ENCODE measurements at regions not wholly inside any gene's neighbourhood (a gene's known extent, or its start where the extent isn't known, plus 50 kb on each side); places are given as distances from the start of the nearest gene placed in this dataset.

DNA sequence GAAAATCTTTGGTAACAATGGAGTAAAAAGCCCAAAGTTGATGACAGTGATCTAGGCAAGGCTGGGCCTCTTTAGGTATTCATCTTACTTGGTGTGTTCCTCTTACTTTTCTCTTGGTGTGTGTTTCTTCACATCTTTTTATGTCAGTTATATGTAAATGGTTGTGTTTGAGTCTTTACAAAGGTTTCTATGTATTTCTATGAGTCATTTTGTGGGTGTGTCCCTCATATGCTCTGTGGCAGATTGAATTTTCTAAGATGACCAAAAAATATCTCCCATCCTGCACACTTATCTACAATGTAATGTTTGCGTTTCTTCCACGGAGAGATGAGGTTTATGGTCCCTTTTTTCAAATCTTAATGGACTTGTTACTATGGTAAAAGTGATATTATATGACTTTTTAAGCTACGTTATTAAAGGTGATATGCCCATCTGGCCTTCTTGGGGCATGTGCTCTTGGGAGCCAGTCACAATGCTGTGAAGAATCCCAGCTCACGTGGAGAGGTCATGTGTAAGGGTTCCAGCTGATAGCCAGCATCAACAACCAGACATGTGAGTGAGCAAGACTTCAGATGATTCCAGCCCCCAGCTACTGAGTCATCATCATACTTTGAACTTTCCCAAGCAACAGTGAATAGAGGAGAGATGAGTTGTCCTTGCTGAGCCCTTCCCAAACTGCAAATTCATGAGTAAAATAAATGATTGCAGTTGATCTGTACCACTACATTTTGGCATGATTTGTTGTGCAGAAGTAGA lies 126.9 kb downstream of the CBLL2 start:
- TF ChIP-seq, protein P1, sequence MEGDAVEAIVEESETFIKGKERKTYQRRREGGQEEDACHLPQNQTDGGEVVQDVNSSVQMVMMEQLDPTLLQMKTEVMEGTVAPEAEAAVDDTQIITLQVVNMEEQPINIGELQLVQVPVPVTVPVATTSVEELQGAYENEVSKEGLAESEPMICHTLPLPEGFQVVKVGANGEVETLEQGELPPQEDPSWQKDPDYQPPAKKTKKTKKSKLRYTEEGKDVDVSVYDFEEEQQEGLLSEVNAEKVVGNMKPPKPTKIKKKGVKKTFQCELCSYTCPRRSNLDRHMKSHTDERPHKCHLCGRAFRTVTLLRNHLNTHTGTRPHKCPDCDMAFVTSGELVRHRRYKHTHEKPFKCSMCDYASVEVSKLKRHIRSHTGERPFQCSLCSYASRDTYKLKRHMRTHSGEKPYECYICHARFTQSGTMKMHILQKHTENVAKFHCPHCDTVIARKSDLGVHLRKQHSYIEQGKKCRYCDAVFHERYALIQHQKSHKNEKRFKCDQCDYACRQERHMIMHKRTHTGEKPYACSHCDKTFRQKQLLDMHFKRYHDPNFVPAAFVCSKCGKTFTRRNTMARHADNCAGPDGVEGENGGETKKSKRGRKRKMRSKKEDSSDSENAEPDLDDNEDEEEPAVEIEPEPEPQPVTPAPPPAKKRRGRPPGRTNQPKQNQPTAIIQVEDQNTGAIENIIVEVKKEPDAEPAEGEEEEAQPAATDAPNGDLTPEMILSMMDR (IDR thresholded peaks at IDR 0.05), result no peak
- TF ChIP-seq POLR2A (IDR thresholded peaks at IDR 0.05; ENCODE audit: low read depth) (no peak), POLR2AphosphoS5 (IDR thresholded peaks at IDR 0.05) (no peak)

Data from esophagus muscularis mucosa (tissue), 3 donors.